ENCODE measurements at regions not wholly inside any gene's neighbourhood (a gene's known extent, or its start where the extent isn't known, plus 50 kb on each side); places are given as distances from the start of the nearest gene placed in this dataset.
A peak's percentile ranks its signal among the peaks of the same experiment; 100 is the strongest.

GRCh38 chr17:79145548-79145947 is 70.9 kb downstream of the ENGASE start:
- POLR2A ChIA-PET, result no interaction called here
- Histone ChIP-seq H3K27me3 (ENCODE audit: insufficient read depth, low read length) (peaks cover 18% of the 10 kb centered on the region; the same call in 1 of the 2 replicates), H3K79me2 (ENCODE audit: insufficient read depth, low read length) (no peaks in the 10 kb centered on the region), H3K9me2 (ENCODE audit: insufficient read depth) (no peaks in the 10 kb centered on the region), H3K9me3 (ENCODE audit: control insufficient read depth in 1 of 2, insufficient read depth in 1 of 2, low read depth in 1 of 2, low read length in 2 of 2) (no peaks in the 10 kb centered on the region), H4K20me1 (ENCODE audit: insufficient read depth) (no peaks in the 10 kb centered on the region), H3K4me3 (replicated peaks in 1 of 2; ENCODE audit: low read depth in 1 of 2, low read length in 2 of 2) (no peak overlapping the region), H3K9ac (ENCODE audit: low read length) (no peak overlapping the region), H3K27ac (ENCODE audit: low read depth, low read length) (no peak overlapping the region), H3K4me1 (ENCODE audit: control insufficient read depth in 1 of 2, insufficient read depth in 2 of 2, low read length in 2 of 2) (no peaks in the 10 kb centered on the region), H3K36me3 (ENCODE audit: control insufficient read depth in 1 of 2, insufficient read depth in 2 of 2, low read length in 2 of 2) (no peaks in the 10 kb centered on the region), H3K4me2 (ENCODE audit: low read length) (no peak overlapping the region), H2AFZ (ENCODE audit: low read depth, low read length, poor library complexity, severe bottlenecking) (no peak overlapping the region)
- no TSS peak for BruUV-seq (replicated peaks)
- DNase-seq (ENCODE audit: low read depth, low spot score), result no peak
- RAD21 ChIA-PET (ENCODE audit: low non-redundant PET in 1 of 2, low total read pairs in 2 of 2, uncharacterized antibody in 2 of 2, unreplicated experiment in 2 of 2), result no interaction called here
- CTCF ChIA-PET, result no interaction called here
- intact Hi-C loops (cut with micrococcal nuclease), result no loop called here
- ATAC-seq, result no peak
- no peak for TF ChIP-seq EZH2phosphoT487 (IDR thresholded peaks at IDR 0.05; ENCODE audit: borderline replicate concordance)
- no peak for TF ChIP-seq ZBTB33 (IDR thresholded peaks at IDR 0.05; ENCODE audit: extremely low read depth, insufficient replicate concordance, low read length)
- no peak for TF ChIP-seq POLR2AphosphoS5 (IDR thresholded peaks at IDR 0.05; ENCODE audit: low read depth, low read length)
- no peak for TF ChIP-seq ELF1 (IDR thresholded peaks at IDR 0.05; ENCODE audit: borderline replicate concordance, low read depth)
- no peak for TF ChIP-seq JUND (IDR thresholded peaks at IDR 0.05)
- TF ChIP-seq CEBPB (IDR thresholded peaks at IDR 0.05; ENCODE audit: low read depth), result no peak

GRCh38 chr17:79144133-79144532 is 69.5 kb downstream of the ENGASE start:
- H3K4me1 ChIP-seq (ENCODE audit: control insufficient read depth in 1 of 2, insufficient read depth in 2 of 2, low read length in 2 of 2), result no peaks in the 10 kb centered on the region
- no peak overlapping the region for H3K4me2 ChIP-seq (ENCODE audit: low read length)
- RAD21 ChIA-PET (ENCODE audit: low non-redundant PET in 1 of 2, low total read pairs in 2 of 2, uncharacterized antibody in 2 of 2, unreplicated experiment in 2 of 2), result no interaction called here
- POLR2A ChIA-PET, result no interaction called here
- no peaks in the 10 kb centered on the region for H3K36me3 ChIP-seq (ENCODE audit: control insufficient read depth in 1 of 2, insufficient read depth in 2 of 2, low read length in 2 of 2)
- no peak overlapping the region for H2AFZ ChIP-seq (ENCODE audit: low read depth, low read length, poor library complexity, severe bottlenecking)
- no TSS peak for BruUV-seq (replicated peaks)
- 0 out of 2 replicates have a peak, but pooled peaks have one; percentile 30 for ATAC-seq
- H3K79me2 ChIP-seq (ENCODE audit: insufficient read depth, low read length), result no peaks in the 10 kb centered on the region
- H3K27me3 ChIP-seq (ENCODE audit: insufficient read depth, low read length), result peaks cover 22% of the 10 kb centered on the region; the same call in 1 of the 2 replicates
- H3K9me2 ChIP-seq (ENCODE audit: insufficient read depth), result no peaks in the 10 kb centered on the region
- H3K4me3 ChIP-seq (replicated peaks in 1 of 2; ENCODE audit: low read depth in 1 of 2, low read length in 2 of 2), result no peak overlapping the region
- H3K9ac ChIP-seq (ENCODE audit: low read length), result no peak overlapping the region
- no peak for DNase-seq (ENCODE audit: low read depth, low spot score)
- H3K9me3 ChIP-seq (ENCODE audit: control insufficient read depth in 1 of 2, insufficient read depth in 1 of 2, low read depth in 1 of 2, low read length in 2 of 2), result no peaks in the 10 kb centered on the region
- H3K27ac ChIP-seq (ENCODE audit: low read depth, low read length), result no peak overlapping the region
- no peak for TF ChIP-seq CEBPB (IDR thresholded peaks at IDR 0.05; ENCODE audit: low read depth)
- TF ChIP-seq POLR2AphosphoS5 (IDR thresholded peaks at IDR 0.05; ENCODE audit: low read depth, low read length), result no peak
- no peaks in the 10 kb centered on the region for H4K20me1 ChIP-seq (ENCODE audit: insufficient read depth)
- intact Hi-C loops (cut with micrococcal nuclease), result no loop called here
- CTCF ChIA-PET, result no interaction called here
